GM12865 (cell line): ENCODE measurements at regions not wholly inside any gene's neighbourhood (a gene's known extent, or its start where the extent isn't known, plus 50 kb on each side); places are given as distances from the start of the nearest gene placed in this dataset.
"Not testable (repeated sequence)": the region's sequence is repeated elsewhere in the genome, so short reads cannot be mapped to it uniquely, and the experiment has no call there.

Experiments
- DNase-seq: peaks from one replicate; pipeline ENCODE4 v3.0.0; 2010; ENCODE audit warnings: low read depth
- H3K4me3 ChIP-seq: 2 replicates; pipeline ENCODE4 v1.5.1; 2011; ENCODE audit warnings: mild to moderate bottlenecking, low read depth, low read length, control low read depth
- TF ChIP-seq, protein P1 (sequence below): IDR thresholded peaks from 2 replicates; pipeline ENCODE4 v1.5.1; 2011; ENCODE audit warnings: low read length, control low read depth, low read depth, inconsistent platforms; ENCODE audit not compliant: insufficient read depth; ENCODE audit errors: missing control alignments

DNA sequence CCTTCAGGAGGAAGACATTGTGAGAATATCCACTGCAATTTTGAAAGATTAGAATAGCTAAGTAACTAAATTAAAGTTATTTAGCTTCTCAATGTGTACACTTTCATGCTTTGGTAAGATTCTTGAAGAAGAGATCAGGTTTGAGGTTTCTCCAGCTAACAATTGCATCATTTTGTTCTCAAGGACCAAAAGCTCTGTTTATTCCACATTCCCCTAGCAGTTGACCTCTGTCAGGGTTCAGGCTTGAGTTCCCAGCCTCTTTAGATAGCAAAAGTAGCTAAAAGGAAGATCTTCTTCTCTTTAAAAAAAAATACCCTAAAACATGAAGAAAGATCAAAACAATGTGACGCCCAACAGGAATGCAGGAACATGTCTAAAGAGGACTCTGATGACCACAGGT lies 179.4 kb upstream of the IGFBP3 start:
- no peak for DNase-seq
- no peak overlapping the region for H3K4me3 ChIP-seq
- TF ChIP-seq, protein P1, sequence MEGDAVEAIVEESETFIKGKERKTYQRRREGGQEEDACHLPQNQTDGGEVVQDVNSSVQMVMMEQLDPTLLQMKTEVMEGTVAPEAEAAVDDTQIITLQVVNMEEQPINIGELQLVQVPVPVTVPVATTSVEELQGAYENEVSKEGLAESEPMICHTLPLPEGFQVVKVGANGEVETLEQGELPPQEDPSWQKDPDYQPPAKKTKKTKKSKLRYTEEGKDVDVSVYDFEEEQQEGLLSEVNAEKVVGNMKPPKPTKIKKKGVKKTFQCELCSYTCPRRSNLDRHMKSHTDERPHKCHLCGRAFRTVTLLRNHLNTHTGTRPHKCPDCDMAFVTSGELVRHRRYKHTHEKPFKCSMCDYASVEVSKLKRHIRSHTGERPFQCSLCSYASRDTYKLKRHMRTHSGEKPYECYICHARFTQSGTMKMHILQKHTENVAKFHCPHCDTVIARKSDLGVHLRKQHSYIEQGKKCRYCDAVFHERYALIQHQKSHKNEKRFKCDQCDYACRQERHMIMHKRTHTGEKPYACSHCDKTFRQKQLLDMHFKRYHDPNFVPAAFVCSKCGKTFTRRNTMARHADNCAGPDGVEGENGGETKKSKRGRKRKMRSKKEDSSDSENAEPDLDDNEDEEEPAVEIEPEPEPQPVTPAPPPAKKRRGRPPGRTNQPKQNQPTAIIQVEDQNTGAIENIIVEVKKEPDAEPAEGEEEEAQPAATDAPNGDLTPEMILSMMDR, result no peak

DNA sequence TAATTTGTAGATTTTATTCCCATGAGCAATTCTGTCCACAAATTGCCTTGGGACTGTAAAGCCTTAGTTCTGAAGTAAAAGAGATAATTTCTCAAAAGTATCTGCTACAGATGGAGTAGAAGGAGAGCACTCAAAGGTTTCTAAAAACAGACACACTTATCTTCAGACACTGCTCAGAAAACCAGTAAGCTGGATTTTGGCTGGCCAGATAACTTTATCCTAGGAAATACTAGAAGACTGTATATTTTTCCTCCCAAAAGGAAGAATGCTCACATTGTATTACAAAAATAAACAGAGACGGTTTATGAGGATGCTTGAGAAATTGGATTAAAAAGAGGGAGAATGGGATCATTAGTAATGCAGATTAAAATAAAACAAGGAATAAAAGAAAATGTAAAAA lies 178.0 kb upstream of the IGFBP3 start:
- TF ChIP-seq, protein P1, result no peak
- DNase-seq, result no peak

DNA sequence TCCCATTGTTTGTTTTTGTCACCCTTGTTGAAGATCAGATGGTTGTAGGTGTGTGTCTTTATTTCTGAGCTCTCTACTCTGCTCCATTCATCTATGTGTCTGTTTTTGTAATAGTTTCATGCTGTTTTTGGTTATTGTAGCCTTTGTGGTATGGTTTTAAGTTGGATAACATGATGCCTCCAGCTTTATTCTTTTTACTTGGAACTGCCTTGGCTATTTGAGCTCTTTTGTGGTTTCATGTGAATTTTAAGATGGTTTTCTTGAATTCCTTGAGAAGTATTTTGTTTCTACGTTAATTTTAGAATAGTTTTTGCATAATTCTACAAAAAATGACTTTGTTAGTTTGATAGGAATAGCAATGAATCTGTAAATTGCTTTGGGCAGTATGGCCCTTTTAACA lies 170.0 kb upstream of the IGFBP3 start:
- TF ChIP-seq, protein P1, result no peak
- H3K4me3 ChIP-seq, result no peak overlapping the region
- DNase-seq, result no peak

More for the DNA sequence above, 178.0 kb upstream of the IGFBP3 start:
- H3K4me3 ChIP-seq, result no peak overlapping the region

DNA sequence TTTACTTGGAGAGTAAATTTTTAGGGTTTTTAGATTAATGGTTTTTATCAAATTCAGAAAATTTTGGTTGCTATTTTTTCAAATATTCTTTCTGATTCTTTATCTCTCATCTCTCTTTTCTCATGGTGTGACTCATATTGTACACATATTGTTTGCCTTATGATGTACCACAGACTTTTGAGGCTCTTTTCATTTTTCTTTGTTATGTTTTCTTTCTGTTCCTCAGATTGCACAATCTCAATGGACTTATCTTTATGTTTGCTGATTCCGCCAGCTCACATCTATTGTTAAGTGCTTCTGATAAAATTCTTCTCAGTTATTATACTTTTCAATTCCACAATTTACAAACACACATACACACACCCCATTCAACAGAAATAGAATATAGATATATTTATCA lies 168.2 kb upstream of the IGFBP3 start:
- H3K4me3 ChIP-seq, result no peak overlapping the region
- DNase-seq, result no peak
- TF ChIP-seq, protein P1, result no peak

DNA sequence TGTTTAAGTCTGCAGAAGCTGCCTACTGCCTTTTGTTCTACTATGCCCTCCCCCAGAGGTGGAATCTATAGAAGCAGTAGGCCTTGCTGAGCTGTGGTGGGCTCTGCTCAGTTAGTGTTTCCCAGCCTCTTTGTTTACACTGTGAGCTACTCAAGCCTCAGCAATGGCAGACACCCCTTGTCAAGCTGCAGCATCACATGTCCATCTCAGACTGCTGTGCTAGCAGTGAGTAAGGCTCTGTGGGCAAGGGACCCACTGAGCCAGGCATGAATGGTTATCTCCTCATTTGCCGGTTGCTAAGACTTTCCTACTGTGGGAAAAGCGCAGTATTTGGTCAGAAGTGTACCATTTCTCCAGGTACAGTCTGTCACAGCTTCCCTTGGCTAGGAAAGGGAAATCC lies 167.4 kb upstream of the IGFBP3 start:
- not testable (repeated sequence) for DNase-seq, H3K4me3 ChIP-seq

DNA sequence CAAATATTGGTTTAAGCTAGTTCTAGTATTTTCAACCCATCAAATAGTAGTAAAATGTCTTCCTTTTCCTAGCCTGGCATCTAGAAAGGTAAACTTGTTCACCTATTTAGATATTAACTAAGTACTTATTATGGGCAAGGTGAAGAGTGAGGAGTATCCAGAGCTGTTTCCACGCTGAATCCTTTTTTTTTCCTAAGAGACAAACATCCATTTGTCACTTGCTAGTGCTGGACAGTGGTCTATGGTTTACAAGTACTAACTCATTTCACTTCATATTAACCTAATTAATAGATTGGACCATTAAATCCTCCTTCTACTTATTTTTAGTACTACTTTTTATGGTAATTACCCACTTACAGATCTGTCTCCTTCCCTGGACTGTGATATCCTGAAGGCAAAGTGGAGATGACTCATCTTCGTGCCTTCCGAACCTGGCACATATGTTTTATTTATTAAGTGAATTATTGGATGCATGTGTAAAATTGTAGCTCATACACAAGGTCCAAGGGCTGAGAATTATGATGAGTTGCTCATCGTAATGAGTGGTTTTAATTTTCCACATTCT lies 159.6 kb upstream of the IGFBP3 start:
- H3K4me3 ChIP-seq, result no peak overlapping the region
- TF ChIP-seq, protein P1, result no peak
- no peak for DNase-seq

DNA sequence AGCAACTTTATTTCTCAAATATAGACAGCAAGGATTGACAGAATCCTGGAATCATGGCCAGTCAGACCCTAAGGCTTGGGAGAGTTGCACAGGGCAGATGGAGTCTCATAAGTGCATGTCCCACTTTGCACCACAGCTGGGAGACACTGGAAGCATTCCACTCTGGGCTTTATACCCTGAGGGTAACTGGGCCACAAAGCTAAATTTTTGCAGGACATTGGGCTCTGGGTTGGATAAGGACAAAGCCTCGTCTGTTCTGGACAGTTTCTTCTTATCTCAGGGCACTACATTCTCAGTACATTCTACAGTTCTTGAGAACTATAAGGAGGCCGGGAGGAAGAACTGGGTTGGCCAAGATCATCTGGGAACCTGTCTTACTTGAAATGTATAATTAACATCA lies 158.3 kb upstream of the IGFBP3 start:
- TF ChIP-seq, protein P1, result no peak
- DNase-seq, result no peak
- H3K4me3 ChIP-seq, result no peak overlapping the region

DNA sequence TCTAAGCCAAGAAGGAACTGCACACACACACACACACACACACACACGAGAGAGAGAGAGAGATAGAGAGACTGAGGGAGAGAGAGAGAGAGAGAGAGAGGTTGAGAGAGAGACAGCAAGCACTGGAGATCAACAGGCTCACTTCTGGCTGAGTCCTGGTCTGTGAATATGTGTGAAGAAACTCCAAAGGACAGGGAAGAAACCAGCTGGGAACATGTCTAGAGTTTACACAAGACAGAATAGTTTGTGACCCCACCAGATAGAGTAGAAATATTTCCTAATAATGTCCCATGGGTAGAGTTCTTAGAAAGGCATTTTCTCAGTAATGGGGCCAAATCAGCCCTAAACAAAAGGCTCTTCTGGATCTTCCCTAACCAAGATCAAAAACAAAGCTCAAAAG lies 155.5 kb upstream of the IGFBP3 start:
- DNase-seq, result no peak
- TF ChIP-seq, protein P1, result no peak
- H3K4me3 ChIP-seq, result no peak overlapping the region
